HG03460 (cell line): ENCODE measurements at regions not wholly inside any gene's neighbourhood (a gene's known extent, or its start where the extent isn't known, plus 50 kb on each side); places are given as distances from the start of the nearest gene placed in this dataset.

Experiments
- ATAC-seq: cut with Tn5 transposase; IDR thresholded peaks from one replicate; pipeline ENCODE4 v1.9.1; 2021; ENCODE audit not compliant: unreplicated experiment

DNA sequence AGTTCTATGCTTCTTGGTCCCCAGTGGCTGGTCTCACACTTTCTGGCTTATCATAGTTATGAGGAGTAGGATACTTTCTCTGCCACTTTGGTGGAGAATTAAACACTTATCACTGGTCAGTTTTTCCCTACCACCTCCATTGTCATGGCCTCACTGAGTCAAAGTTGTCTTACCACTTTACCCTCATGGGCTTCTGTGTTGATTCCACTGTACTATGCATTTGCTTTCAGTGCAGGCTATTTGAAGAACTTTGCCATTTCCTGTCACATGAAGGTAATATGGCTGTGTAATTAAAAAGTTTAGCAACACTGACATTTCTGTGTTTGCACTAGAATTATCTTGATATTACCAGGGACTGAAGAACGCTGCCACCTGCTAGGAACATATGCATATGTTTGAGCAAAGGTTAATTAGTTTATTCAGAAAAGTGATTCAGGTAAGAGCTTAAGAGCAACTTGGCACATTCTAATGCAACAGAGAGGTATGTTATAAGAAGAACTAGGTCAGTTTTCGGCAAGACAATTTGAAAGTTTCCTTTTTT is 377.3 kb downstream of the PDCD6IP start:
- no peak for ATAC-seq

GRCh38 chr3:34176723-34177122 is 378.3 kb downstream of the PDCD6IP start:
- no peak for ATAC-seq

DNA sequence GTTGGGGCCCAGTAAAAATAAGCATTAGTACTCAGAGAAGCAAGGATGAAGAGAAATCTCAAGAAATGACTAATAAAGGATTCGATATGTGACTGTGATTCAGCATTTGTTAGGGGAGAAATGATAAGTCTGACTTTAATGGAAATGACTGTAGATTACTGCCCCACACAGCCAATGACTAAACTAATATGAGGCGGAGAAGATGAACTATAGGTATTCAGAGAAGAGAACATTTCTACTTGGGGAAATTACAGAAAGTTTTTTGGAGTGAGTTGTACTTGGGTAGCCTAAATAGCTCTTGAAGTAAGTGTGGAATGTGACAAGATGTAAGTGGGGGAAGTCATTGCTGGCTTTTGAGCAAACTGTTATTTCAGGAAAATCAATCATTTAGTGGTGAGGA is 380.0 kb downstream of the PDCD6IP start:
- ATAC-seq: no peak

DNA sequence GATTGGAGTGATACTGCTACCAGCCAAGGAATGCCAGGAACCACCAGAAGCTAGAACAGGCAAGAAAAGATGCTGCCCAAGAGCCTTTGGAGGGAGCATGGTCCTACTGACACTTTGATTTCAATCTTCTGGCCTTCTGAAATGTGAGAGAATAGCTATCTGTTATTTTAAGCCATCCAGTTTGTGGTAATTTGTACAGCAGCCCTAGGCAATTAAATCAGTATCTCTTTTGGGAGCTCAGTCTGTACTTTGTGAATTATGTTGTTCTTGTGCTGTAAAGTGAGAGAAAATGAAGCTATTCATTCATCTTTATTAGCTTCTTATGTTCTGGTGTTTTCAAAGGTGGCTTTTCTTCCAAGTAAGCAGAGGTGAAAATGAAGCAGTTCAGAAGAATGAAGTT is 381.3 kb downstream of the PDCD6IP start:
- ATAC-seq: no peak

- no peak for ATAC-seq
Measured at GRCh38 chr3:34180532-34180931, 382.1 kb downstream of the PDCD6IP start.

- no peak for ATAC-seq
Measured at GRCh38 chr3:34183114-34183513, 384.7 kb downstream of the PDCD6IP start.

- ATAC-seq: no peak
Measured at GRCh38 chr3:34183611-34184340, 385.3 kb downstream of the PDCD6IP start.

DNA sequence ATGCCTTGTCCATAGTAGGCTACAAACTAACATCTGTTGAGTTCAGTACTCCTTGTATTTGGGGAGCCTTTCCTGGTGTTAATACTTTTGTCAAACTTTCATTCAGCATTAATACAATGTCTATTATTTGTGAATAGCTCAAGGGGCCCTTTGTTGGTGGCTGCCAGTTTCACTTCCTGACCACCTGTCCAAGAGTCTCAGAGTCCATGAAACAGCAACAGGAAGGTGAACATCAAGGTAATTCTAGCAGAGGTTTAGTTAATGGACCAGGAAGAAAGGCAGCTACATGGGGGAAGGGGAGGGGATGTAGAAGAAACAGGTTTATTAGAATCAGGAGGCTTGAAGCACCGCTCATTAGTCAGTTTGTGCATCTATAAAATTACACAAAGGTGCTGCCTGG is 386.9 kb downstream of the PDCD6IP start:
- no peak for ATAC-seq

GRCh38 chr3:34189133-34189532 is 390.7 kb downstream of the PDCD6IP start:
- ATAC-seq: no peak

DNA sequence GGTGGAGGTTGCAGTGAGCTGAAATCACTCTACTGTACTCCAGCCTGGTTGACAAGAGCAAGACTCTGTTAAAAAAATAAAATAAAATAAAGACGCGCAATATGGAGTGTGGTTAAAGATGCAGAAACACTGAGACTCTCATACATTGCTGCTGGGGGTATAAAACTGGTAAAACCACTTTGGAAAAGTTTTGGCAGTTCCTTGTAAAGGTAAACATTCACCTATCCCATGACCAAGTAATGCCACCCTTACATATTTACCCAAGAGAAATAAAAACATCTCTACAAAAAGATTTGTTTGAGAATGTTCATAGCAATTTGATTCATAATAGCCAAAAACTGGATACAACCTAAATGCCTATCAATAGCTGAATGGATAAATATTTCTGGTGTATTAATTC is 398.5 kb downstream of the PDCD6IP start:
- no peak for ATAC-seq

DNA sequence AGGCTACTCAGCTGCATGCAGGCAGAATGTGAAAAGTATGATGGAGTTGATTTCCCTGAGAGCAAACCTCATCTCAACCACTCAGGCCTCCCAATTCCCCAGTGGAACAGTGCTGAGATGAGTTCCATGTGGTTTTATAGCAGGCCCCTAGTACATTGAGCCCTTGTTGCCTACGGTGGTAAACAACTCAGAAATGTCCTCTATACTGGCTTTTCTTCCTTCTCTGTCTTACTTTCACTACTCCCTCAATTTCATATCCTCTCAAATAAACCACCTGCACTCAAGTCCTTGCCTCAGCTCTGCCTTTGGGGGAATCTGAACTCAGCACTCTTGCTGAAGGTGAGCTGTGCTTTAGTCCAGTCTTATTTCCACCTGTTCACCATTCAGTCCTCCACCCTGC is 399.9 kb downstream of the PDCD6IP start:
- ATAC-seq: no peak

DNA sequence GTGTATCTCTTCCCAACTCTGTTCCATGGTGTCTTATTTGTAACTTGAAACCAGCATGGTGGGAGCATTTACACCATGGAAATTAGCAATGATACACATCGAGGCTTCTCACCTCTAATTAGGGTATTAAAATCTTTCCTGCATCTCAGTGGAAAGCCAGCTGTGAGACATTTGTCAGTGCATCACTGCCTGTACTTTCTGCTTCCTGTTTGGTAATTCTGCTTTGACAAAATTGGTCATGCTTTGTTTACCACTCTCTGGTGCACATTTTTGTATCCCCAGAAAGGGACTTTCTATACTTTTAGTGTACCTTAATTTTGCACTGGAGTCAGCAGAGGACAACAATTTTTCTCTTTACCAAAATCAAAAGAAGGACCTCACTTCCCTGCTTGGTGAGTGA is 402.1 kb downstream of the PDCD6IP start:
- peak; percentile 82 for ATAC-seq

DNA sequence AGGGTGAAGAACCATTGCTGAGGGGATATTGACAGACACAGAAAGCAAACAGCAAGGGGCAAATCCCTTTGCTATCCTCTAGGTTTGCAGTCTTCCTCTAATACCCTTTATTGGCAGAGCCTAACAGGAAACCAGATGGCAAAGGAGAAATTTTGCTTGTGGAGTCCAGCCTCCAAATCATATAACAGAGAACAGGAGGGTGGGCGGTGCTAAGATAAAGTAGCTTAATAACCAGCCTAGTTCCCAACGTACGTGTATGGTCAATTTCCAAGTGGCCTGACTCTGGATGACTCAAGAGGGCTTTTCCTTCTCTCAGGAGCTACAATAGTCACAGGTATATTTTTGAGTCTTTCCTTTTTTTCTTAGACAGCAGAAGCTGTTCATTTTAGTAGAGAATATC is 404.5 kb downstream of the PDCD6IP start:
- ATAC-seq: no peak

- no peak for ATAC-seq
Measured at GRCh38 chr3:34203386-34203785, 405.0 kb downstream of the PDCD6IP start.

DNA sequence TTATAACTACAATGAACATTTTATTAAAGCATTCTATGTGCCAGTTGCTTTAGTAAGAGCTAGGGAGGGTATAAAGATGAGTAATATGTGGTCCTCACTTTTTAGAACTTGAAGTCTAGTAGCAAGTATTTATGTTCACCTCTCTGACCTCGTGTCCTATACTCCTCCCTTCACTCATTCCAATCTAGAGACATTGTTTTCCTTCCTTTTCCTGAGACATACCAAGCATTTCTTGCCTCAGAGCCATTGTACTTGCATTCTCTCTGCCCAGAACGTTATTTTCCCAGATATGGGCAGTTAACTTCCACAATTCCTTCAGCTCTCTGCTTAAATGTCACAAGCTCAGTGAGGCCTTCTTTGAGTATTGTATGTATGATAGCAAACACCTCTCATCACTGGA is 408.6 kb downstream of the PDCD6IP start:
- ATAC-seq: no peak

DNA sequence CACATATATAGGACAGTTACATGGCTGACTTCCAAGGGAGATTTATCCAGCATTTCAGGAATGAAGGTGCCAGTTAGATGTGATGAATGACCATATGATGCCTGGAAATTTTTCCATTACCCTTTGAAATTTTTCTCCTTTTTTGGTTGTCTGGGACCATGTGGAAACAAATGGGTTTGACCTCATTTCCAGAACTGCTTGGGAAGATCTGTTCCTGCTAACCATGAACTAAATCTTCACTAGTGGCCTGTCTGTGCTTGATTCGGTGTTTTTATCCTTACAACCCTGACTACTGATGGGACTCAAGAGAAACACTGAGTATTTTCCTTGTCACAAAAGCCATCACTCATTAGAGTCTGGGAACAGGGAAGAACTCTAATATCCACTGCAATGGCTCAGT is 409.4 kb downstream of the PDCD6IP start:
- ATAC-seq: no peak

- no peak for ATAC-seq
Measured at GRCh38 chr3:34212175-34212574, 413.7 kb downstream of the PDCD6IP start.

DNA sequence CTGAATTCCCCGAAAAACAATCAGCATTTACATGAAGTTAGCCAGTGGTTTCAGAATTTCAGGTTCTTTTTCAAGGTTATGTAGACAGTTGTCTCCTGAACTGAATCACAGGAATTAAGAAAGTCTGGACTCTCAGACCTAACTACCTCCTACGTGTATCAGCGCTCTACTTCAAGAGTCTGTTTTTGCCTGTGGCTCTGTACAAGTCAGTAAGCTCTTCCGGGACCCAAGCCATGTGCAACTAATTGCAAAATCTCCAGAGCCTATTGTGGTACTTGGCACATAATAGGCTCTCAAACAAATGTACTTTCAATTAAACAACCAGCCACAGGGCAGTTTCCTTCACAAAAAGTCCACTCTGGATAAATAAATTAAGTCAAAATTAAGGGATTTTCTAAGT is 414.2 kb downstream of the PDCD6IP start:
- no peak for ATAC-seq

- no peak for ATAC-seq
Measured at GRCh38 chr3:34213478-34213877, 415.0 kb downstream of the PDCD6IP start.

- no peak for ATAC-seq
Measured at GRCh38 chr3:34216711-34217335, 418.4 kb downstream of the PDCD6IP start.

- ATAC-seq: no peak
Measured at GRCh38 chr3:34218706-34219385, 420.4 kb downstream of the PDCD6IP start.

DNA sequence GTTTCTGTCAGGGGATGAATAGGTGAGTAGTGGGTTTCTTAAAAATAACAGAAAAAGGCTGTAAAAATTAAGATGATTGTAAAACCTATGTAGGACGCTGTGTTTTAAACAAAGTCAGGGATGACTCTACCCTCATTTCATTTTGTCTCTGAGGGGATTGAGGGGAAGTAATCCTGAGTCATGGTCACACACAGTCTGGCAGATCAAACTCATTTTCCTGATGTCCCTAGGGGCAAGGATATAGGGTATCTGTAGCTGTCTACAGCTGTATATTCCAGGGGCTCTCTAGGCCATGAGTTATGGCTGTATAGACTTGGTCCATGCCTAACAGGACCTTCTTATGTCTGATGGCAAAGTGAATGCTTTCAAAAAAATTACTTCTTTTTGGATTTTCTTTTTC is 421.1 kb downstream of the PDCD6IP start:
- ATAC-seq: no peak
